K562 (cell line): ENCODE measurements at regions not wholly inside any gene's neighbourhood (a gene's known extent, or its start where the extent isn't known, plus 50 kb on each side); places are given as distances from the start of the nearest gene placed in this dataset.

ENCODE experiments used
- ATAC-seq: fragments of 200-7000 bp; cut with Tn5 transposase; 3 replicates; pipeline ENCODE4 v1.9.1; 2020; ENCODE audit warnings: moderate library complexity
- BruUV-seq: library from RNA; stranded (reverse); fragments of 400-500 nt; replicated peaks from 2 replicates; lab custom pipeline; 2021; lab: Mats Ljungman, UMichigan
- CTCF ChIA-PET: fragments of 300-600 bp; formaldehyde crosslinking; extraction: SDS; loops from one replicate; lab custom pipeline; 2021; ENCODE audit warnings: low intra/inter-chr PET ratio; lab: Yijun Ruan, JAX
- POLR2A ChIA-PET: fragments of 300-600, 350-650 bp; sonication (Branson Sonifier 250); formaldehyde crosslinking; extraction: SDS; loops from one replicate; lab custom pipeline; 2021; ENCODE audit warnings: antibody characterized with exemption, inconsistent platforms; lab: Yijun Ruan, JAX
- DNase-seq, 4 experiments: peaks; one replicate each; pipeline versions ENCODE4 v3.0.0 to v3.0.0-alpha.2; 2011 to 2018; ENCODE audit warnings: low spot score in 3 of 4, mixed read lengths in 3 of 4; ENCODE audit errors: extremely low read depth in 1 of 4
- FAIRE-seq: peaks from 2 replicates; lab custom pipeline; 2011; peaks lifted over from hg19 to GRCh38; lab: Jason Lieb, UNC
- H2AFZ ChIP-seq: 2 replicates; pipeline ENCODE4 v1.6.0; 2011; ENCODE audit warnings: low read depth, low read length, control low read depth, inconsistent platforms
- H3K27ac ChIP-seq: fragments of 200-600 bp; 3 replicates; pipeline ENCODE4 v1.8.0; 2011; ENCODE audit warnings: low read depth, mild to moderate bottlenecking, control low read depth, inconsistent platforms, low read length, moderate library complexity, mixed read lengths; ENCODE audit errors: extremely low read depth
- H3K27me3 ChIP-seq, 2 experiments: fragments of 300-600 bp in 1 of 2; 2 replicates in 1 of 2; 3 replicates in 1 of 2; pipeline versions ENCODE4 v1.6.0 to v1.8.0; 2011; ENCODE audit warnings: inconsistent platforms in 2 of 2, low read length in 2 of 2, mild to moderate bottlenecking in 1 of 2, mixed read lengths in 1 of 2, moderate library complexity in 1 of 2; ENCODE audit not compliant: control insufficient read depth in 2 of 2, insufficient read depth in 2 of 2
- H3K36me3 ChIP-seq: fragments of 300-600 bp; 3 replicates; pipeline ENCODE4 v1.8.0; 2011; ENCODE audit warnings: mild to moderate bottlenecking, low read length, inconsistent platforms; ENCODE audit not compliant: control insufficient read depth, insufficient read depth
- H3K4me1 ChIP-seq, 2 experiments: fragments of 200-600 bp in 1 of 2; replicated peaks in 1 of 2; 2 replicates in 1 of 2; 3 replicates in 1 of 2; pipeline versions ENCODE4 v1.5.1 to v1.8.0; 2011; ENCODE audit warnings: inconsistent platforms in 2 of 2, low read length in 2 of 2, mild to moderate bottlenecking in 1 of 2, mixed read lengths in 1 of 2, moderate library complexity in 1 of 2; ENCODE audit not compliant: control insufficient read depth in 2 of 2, insufficient read depth in 2 of 2
- H3K4me2 ChIP-seq: 2 replicates; pipeline ENCODE4 v1.6.1; 2011; ENCODE audit warnings: low read length, control low read depth, inconsistent platforms, mixed read lengths; ENCODE audit not compliant: insufficient read depth
- H3K4me3 ChIP-seq: fragments of 200-600 bp; sonication (generic), shearing (Covaris generic); 2 replicates; pipeline ENCODE4 v1.5.1; 2016; ENCODE audit warnings: control low read depth, inconsistent platforms
- H3K79me2 ChIP-seq: fragments of 200-600 bp; 3 replicates; pipeline ENCODE4 v1.8.0; 2011; ENCODE audit warnings: low read length, inconsistent platforms; ENCODE audit not compliant: control insufficient read depth, insufficient read depth
- H3K9ac ChIP-seq, 2 experiments: 2 replicates each; pipeline versions ENCODE4 v1.6.0 to v1.6.1; 2011; ENCODE audit warnings: low read depth in 2 of 2, low read length in 2 of 2, control low read depth in 1 of 2, inconsistent platforms in 1 of 2, mild to moderate bottlenecking in 1 of 2, mixed read lengths in 1 of 2; ENCODE audit not compliant: insufficient read depth in 1 of 2
- H3K9me1 ChIP-seq: one replicate; pipeline ENCODE4 v1.6.0; 2011; ENCODE audit warnings: inconsistent platforms, mild to moderate bottlenecking, low read length, moderate library complexity; ENCODE audit not compliant: control insufficient read depth, insufficient read depth
- H3K9me3 ChIP-seq: replicated peaks from 2 replicates; pipeline ENCODE4 v1.5.1; 2011; ENCODE audit warnings: low read depth, low read length, inconsistent platforms; ENCODE audit not compliant: control insufficient read depth, insufficient read depth
- H4K20me1 ChIP-seq: replicated peaks from 2 replicates; pipeline ENCODE4 v1.6.1; 2011; ENCODE audit warnings: low read length, inconsistent platforms, mixed read lengths; ENCODE audit not compliant: control insufficient read depth, insufficient read depth
- ARID3B ChIP-seq: fragments of 250-450 bp; sonication (Bioruptor Pico); IDR thresholded peaks from 2 replicates; pipeline ENCODE4 v1.4.0; 2020; ENCODE audit warnings: borderline replicate concordance
- CEBPZ ChIP-seq: fragments of 150-350 bp; IDR thresholded peaks from 2 replicates; pipeline ENCODE4 v1.6.1; 2014; ENCODE audit warnings: low read depth, mild to moderate bottlenecking, low read length, borderline replicate concordance
- E2F6 ChIP-seq, 2 experiments: IDR thresholded peaks; 2 replicates each; pipeline ENCODE4 v1.6.1; 2011; ENCODE audit warnings: borderline replicate concordance in 1 of 2, control low read depth in 1 of 2, low read depth in 1 of 2, low read length in 1 of 2, mild to moderate bottlenecking in 1 of 2, mixed read lengths in 1 of 2, moderate library complexity in 1 of 2; ENCODE audit not compliant: insufficient read depth in 1 of 2, insufficient read length in 1 of 2, poor library complexity in 1 of 2, severe bottlenecking in 1 of 2; ENCODE audit errors: extremely low read depth in 1 of 2
- WGBS: fragments of 100-300 bp; shearing (Covaris generic); methylation state at CpG from one replicate; pipeline ENCODE4 v1.1.6; 2016; ENCODE audit warnings: low coverage, mixed read lengths; ENCODE audit not compliant: insufficient coverage; ENCODE audit errors: missing lambda C conversion rate; 5-methylcytosine and 5-hydroxymethylcytosine counted together
- in situ Hi-C: fragments of 300-500 bp; cut with MboI; formaldehyde crosslinking; loops from 4 replicates; pipeline ENCODE4 v1.15.0; 2018; ENCODE audit warnings: inconsistent platforms, mixed read lengths
- intact Hi-C: fragments of 100-400 bp; cut with micrococcal nuclease; formaldehyde crosslinking; loops from 2 replicates; pipeline ENCODE4 v1.14.2; 2022

DNA sequence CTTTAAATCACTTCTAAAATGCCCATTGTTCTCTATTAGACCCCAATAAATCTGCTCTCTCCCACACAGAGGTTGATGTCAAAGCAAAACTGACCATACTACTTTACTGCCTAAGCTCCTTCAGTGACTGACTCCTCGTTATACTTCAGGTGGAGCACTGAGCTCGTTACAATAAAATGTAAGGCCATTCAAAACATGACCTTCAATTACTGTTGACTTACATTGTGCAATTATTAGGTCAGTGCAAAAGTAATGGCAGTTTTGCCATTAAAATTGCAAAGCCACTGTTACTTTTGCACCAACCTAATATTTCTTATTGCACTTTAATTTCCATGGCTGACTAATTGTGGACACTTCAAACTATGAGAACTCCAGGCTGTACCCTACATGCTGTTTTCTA lies 314.9 kb downstream of the MZT1 start (continued):
- no peak for TF ChIP-seq CEBPZ

GRCh38 chr13:72405441-72405840 lies 322.0 kb downstream of the MZT1 start:
- no peak overlapping the region for H2AFZ ChIP-seq
- H3K9ac ChIP-seq: no peak overlapping the region
- no peaks in the 10 kb centered on the region for H4K20me1 ChIP-seq
- 0% methylated on average over 1 of the region's 1 CpG for WGBS
- no peak overlapping the region for H3K4me2 ChIP-seq
- no TSS peak for BruUV-seq
- no peak overlapping the region for H3K27ac ChIP-seq
- H3K4me1 ChIP-seq: no peaks in the 10 kb centered on the region
- DNase-seq (no peak), FAIRE-seq (no peak), ATAC-seq (no peak)
- no peaks in the 10 kb centered on the region for H3K9me3 ChIP-seq
- H3K27me3 ChIP-seq: no peaks in the 10 kb centered on the region
- ChIA-PET CTCF (no interaction called here), POLR2A (no interaction called here)
- in situ Hi-C loops (no loop called here), intact Hi-C loops (no loop called here)
- no peak overlapping the region for H3K4me3 ChIP-seq
- no peaks in the 10 kb centered on the region for H3K79me2 ChIP-seq
- TF ChIP-seq E2F6 (IDR thresholded peaks at IDR 0.05; ENCODE audit: borderline replicate concordance in 1 of 2, extremely low read depth in 1 of 2, insufficient read depth in 1 of 2, insufficient read length in 1 of 2, low read depth in 1 of 2, low read length in 1 of 2, poor library complexity in 1 of 2, severe bottlenecking in 1 of 2) (no peak), ARID3B (CRISPR knock-in tag) (no peak)
- no peaks in the 10 kb centered on the region for H3K36me3 ChIP-seq
- no peaks in the 10 kb centered on the region for H3K9me1 ChIP-seq
